ENCODE measurements at regions not wholly inside any gene's neighbourhood (a gene's known extent, or its start where the extent isn't known, plus 50 kb on each side); places are given as distances from the start of the nearest gene placed in this dataset.

- no peak overlapping the region for H3K27ac Mint-ChIP-seq
- H3K4me1 Mint-ChIP-seq: no peaks in the 10 kb centered on the region
Observed at GRCh38 chr4:135238940-135239339, 1037.4 kb upstream of the PABPC4L start.

DNA sequence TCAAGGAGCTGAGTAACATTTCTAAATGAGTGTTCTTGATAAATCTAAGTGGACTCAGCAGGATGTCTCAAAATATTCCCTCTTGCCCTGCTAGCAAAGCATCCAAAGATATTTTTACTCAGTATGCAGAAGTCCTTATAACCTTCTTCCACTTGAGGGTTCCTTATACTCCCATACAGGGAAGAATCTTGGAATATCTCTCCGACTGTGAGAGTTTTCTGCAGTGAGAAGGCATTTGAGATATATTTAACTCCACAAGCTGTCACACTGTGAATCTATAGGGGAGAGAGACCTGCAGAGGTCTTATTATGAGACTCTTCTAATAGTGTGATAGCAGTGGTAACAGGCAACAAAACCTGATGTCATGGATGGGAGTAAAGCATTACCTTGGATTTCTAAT, 1034.5 kb upstream of the PABPC4L start:
- H3K27ac Mint-ChIP-seq: no peak overlapping the region
- DNase-seq (no peak), ATAC-seq (no peak)
- no peaks in the 10 kb centered on the region for H3K4me1 Mint-ChIP-seq
- H3K9me3 Mint-ChIP-seq: no peaks in the 10 kb centered on the region
- H3K27me3 Mint-ChIP-seq: no peaks in the 10 kb centered on the region
- H3K4me3 Mint-ChIP-seq: no peak overlapping the region

More at GRCh38 chr4:135238940-135239339, 1037.4 kb upstream of the PABPC4L start:
- Mint-ChIP-seq H3K4me3 (no peak overlapping the region), H3K27me3 (no peaks in the 10 kb centered on the region), H3K9me3 (no peaks in the 10 kb centered on the region)
- no peak for ATAC-seq
- no peak for DNase-seq

- Mint-ChIP-seq H3K9me3 (no peaks in the 10 kb centered on the region), H3K4me1 (no peaks in the 10 kb centered on the region), H3K27me3 (no peaks in the 10 kb centered on the region), H3K4me3 (no peak overlapping the region), H3K27ac (no peak overlapping the region)
- DNase-seq (no peak), ATAC-seq (no peak)
Observed at GRCh38 chr4:135227842-135228241, 1026.3 kb upstream of the PABPC4L start.

- H3K27ac Mint-ChIP-seq: no peak overlapping the region
- H3K9me3 Mint-ChIP-seq: no peaks in the 10 kb centered on the region
- DNase-seq (no peak), ATAC-seq (no peak)
- H3K4me3 Mint-ChIP-seq: no peak overlapping the region
- no peaks in the 10 kb centered on the region for H3K4me1 Mint-ChIP-seq
- no peaks in the 10 kb centered on the region for H3K27me3 Mint-ChIP-seq
Observed at GRCh38 chr4:135225551-135225950, 1024.0 kb upstream of the PABPC4L start.

- H3K4me1 Mint-ChIP-seq: no peaks in the 10 kb centered on the region
- H3K27me3 Mint-ChIP-seq: no peaks in the 10 kb centered on the region
- no peak overlapping the region for H3K4me3 Mint-ChIP-seq
- ATAC-seq: no peak
- H3K27ac Mint-ChIP-seq: no peak overlapping the region
- no peak for DNase-seq
- H3K9me3 Mint-ChIP-seq: peaks cover 6 to 10% of the 10 kb centered on the region in 2 donors
Observed at GRCh38 chr4:135210341-135210740, 1008.8 kb upstream of the PABPC4L start.

- H3K27ac Mint-ChIP-seq: no peak overlapping the region
- no peak for ATAC-seq
- H3K4me3 Mint-ChIP-seq: no peak overlapping the region
- H3K4me1 Mint-ChIP-seq: no peaks in the 10 kb centered on the region
- no peak for DNase-seq
- peaks cover 6% of the 10 kb centered on the region in 2 donors for H3K9me3 Mint-ChIP-seq
- H3K27me3 Mint-ChIP-seq: no peaks in the 10 kb centered on the region
Observed at GRCh38 chr4:135207531-135207930, 1005.9 kb upstream of the PABPC4L start.

DNA sequence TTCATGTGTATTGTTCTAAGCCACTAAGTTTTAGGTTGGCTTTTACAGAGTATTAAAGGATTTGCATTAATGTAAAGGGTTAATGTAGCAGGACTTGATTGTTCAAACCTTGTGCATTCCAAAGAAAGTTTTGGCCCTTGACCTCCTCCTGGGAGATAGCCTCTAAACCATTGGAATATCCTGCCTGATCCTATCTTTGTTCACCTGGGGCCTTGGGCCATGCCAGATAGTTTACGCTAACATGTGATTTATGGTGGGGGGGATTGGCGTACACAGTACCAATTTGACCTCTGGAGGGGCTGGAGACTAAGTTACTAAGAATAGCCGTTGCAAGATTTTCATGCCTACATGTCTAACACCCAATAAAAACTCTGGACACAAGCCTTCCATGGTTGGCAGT, 1002.7 kb upstream of the PABPC4L start:
- H3K27me3 Mint-ChIP-seq: no peaks in the 10 kb centered on the region
- H3K9me3 Mint-ChIP-seq: no peaks in the 10 kb centered on the region
- no peak overlapping the region for H3K4me3 Mint-ChIP-seq
- no peak for DNase-seq
- H3K4me1 Mint-ChIP-seq: no peaks in the 10 kb centered on the region
- no peak overlapping the region for H3K27ac Mint-ChIP-seq
- no peak for ATAC-seq

- DNase-seq: no peak
- no peaks in the 10 kb centered on the region for H3K27me3 Mint-ChIP-seq
- H3K4me3 Mint-ChIP-seq: no peak overlapping the region
- H3K9me3 Mint-ChIP-seq: no peaks in the 10 kb centered on the region
- H3K27ac Mint-ChIP-seq: no peak overlapping the region
- H3K4me1 Mint-ChIP-seq: no peaks in the 10 kb centered on the region
- ATAC-seq: no peak
Observed at GRCh38 chr4:135201081-135201480, 999.5 kb upstream of the PABPC4L start.

DNA sequence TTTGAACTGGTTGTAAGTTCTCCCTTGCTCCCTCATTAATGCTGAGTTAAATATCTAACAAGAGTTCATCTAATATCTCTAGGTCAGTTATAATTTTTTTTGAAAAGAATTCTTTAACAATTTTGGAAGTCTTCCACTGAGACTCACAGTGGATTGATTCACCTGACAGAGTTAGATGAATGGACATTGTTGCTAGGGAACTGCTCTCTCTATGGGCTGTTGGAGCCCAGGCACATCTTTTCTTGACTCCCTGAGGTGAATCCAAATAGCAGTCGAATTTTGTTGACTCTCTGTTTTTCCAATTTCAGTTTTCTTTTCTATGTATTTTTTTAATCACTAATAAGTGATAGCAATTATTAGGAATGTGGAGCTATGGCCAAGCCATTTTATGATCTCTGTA, 996.1 kb upstream of the PABPC4L start:
- no peaks in the 10 kb centered on the region for H3K9me3 Mint-ChIP-seq
- no peaks in the 10 kb centered on the region for H3K27me3 Mint-ChIP-seq
- DNase-seq (no peak), ATAC-seq (no peak)
- H3K4me3 Mint-ChIP-seq: no peak overlapping the region
- H3K4me1 Mint-ChIP-seq: no peaks in the 10 kb centered on the region
- H3K27ac Mint-ChIP-seq: no peak overlapping the region

DNA sequence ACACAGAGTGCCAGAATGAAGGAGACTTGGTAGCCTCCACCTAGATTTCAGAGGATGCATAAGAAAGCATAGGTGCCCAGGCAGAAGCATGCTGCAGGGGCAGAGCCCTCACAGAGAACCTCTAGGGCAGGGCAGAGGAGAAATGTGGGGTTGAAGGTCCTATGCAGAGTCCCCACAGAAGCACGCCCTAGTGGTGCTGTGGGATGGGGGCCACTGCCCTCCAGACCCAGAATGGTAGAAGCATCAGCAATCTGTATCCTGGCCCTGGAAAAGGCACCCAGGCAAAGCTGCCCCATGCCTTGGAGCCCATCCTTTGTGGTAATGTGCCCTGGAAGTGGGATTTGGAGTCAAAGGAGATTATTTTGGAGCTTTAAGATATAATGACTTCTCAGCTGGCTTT, 992.9 kb upstream of the PABPC4L start:
- no peak for ATAC-seq
- H3K4me3 Mint-ChIP-seq: no peak overlapping the region
- H3K9me3 Mint-ChIP-seq: no peaks in the 10 kb centered on the region
- DNase-seq: no peak
- no peaks in the 10 kb centered on the region for H3K27me3 Mint-ChIP-seq
- H3K27ac Mint-ChIP-seq: no peak overlapping the region
- H3K4me1 Mint-ChIP-seq: no peaks in the 10 kb centered on the region

DNA sequence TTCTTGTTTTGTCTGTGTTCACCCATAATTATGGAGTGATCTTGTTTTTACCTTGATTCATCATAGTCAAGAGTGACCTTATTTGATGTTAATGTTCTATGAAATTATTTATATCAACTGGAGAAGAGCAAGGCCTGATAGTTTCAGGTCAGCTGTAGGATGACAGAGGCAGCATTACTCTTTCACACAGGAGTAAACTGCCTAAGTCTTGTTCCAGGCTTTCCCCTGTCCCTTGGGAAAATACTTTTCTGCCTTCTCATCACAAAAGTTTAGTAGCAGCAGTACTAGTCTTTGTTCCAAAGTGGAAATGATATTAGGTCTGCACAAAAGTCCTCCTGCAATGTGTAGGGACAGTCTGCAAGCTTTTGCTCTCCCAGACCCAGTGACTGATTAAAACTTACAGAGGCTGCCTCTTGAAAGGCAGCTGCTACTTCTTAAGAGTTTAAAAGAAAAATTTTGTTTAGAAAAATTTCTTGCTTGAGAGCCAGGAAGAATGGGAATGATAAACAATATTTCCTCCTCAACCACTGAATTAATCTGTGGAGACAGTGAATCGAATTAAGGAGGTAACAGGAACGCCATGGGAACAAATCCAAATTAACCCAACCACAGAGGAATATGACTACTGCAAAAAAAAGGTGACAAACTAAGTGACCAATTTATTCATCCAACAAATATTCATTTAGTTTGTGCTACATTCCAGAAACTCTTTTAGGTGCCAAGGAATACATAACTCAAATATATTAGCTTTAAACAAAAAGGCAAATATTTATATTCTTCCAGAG, 991.4 kb upstream of the PABPC4L start:
- no peak for ATAC-seq
- DNase-seq: no peak
- no peak overlapping the region for H3K27ac Mint-ChIP-seq
- H3K4me3 Mint-ChIP-seq: no peak overlapping the region
- H3K9me3 Mint-ChIP-seq: no peaks in the 10 kb centered on the region
- H3K27me3 Mint-ChIP-seq: no peaks in the 10 kb centered on the region
- no peaks in the 10 kb centered on the region for H3K4me1 Mint-ChIP-seq

GRCh38 chr4:135191596-135191995, 990.0 kb upstream of the PABPC4L start:
- no peak for DNase-seq
- ATAC-seq: no peak
- Mint-ChIP-seq H3K4me3 (no peak overlapping the region), H3K27ac (no peak overlapping the region), H3K9me3 (no peaks in the 10 kb centered on the region), H3K4me1 (no peaks in the 10 kb centered on the region), H3K27me3 (no peaks in the 10 kb centered on the region)

GRCh38 chr4:135186002-135186401, 984.4 kb upstream of the PABPC4L start:
- Mint-ChIP-seq H3K9me3 (peaks cover 0 to 3% of the 10 kb centered on the region in 2 donors), H3K4me3 (no peak overlapping the region)

GRCh38 chr4:135185256-135185655, 983.7 kb upstream of the PABPC4L start:
- H3K9me3 Mint-ChIP-seq: peaks cover 4 to 10% of the 10 kb centered on the region in 2 donors
- DNase-seq (no peak), ATAC-seq (no peak)
- H3K4me3 Mint-ChIP-seq: no peak overlapping the region
- no peaks in the 10 kb centered on the region for H3K27me3 Mint-ChIP-seq
- no peaks in the 10 kb centered on the region for H3K4me1 Mint-ChIP-seq
- no peak overlapping the region for H3K27ac Mint-ChIP-seq

More at GRCh38 chr4:135186002-135186401, 984.4 kb upstream of the PABPC4L start:
- Mint-ChIP-seq H3K4me1 (no peaks in the 10 kb centered on the region), H3K27ac (no peak overlapping the region), H3K27me3 (no peaks in the 10 kb centered on the region)
- ATAC-seq: no peak
- DNase-seq: no peak

DNA sequence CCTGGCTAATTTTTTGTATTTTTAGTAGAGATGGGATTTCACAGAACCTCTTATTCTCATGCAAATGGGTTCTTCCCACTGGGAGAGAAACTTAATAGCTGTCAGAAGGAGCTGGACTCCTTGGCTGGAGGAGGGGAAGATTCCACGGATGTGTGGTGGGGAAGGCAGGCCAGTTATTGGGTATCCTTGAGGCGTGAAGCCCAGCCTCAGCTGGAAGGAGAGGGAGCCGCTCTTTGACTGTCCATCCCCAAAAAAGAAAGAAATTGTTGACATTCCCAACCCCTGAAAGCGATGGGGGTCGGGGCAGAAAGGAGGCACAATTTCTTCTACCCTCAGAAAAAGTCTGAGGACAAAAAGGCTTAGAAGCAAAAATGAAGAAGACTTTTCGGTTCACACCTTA, 983.1 kb upstream of the PABPC4L start:
- H3K27me3 Mint-ChIP-seq: no peaks in the 10 kb centered on the region

DNA sequence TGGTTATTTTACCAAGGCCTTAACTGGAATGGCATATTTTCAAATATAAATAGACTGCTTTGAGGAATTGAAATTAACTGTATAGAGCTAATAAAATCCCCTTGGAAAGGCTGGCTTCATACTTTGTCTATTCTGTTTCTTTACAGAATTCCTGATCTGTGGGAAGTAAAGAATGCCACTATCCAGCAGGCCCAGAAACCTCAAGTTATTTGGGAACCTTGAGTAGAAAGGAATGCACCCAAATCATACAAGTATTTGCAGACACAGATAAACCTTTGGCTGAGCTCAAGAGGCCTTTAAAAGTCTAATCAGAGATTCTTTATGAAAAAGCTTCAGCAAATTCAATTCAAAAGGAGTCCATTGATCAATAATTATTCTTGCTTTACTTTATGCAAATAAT, 975.7 kb upstream of the PABPC4L start:
- ATAC-seq: no peak
- no peaks in the 10 kb centered on the region for H3K27me3 Mint-ChIP-seq

More for the DNA sequence above, 983.1 kb upstream of the PABPC4L start:
- Mint-ChIP-seq H3K4me3 (no peak overlapping the region), H3K4me1 (no peaks in the 10 kb centered on the region), H3K9me3 (peaks cover 6 to 12% of the 10 kb centered on the region in 2 donors), H3K27ac (no peak overlapping the region)
- no peak for DNase-seq
- ATAC-seq: no peak

DNA sequence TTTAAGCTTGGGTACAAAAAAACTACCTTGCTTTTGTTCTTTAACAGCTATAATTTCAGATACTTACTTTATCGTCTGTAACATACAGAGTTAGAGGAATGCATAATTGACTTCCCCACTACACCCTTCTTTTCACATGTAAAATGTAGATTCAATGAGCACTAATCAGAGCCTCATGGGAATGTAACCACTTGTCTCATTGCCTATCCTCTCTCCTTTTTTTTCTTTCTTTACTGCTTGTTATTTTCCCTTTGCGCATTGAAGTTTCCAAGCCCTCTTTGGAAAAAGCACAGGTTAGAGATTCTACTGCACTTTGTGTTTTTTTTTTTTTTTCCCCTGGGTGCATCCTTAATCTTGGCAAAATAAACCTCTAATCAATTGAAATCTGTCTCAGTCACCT, 965.1 kb upstream of the PABPC4L start:
- Mint-ChIP-seq H3K27me3 (no peaks in the 10 kb centered on the region), H3K4me1 (no peaks in the 10 kb centered on the region), H3K27ac (no peak overlapping the region), H3K4me3 (no peak overlapping the region), H3K9me3 (peaks cover 0 to 11% of the 10 kb centered on the region in 2 donors)
- ATAC-seq (no peak), DNase-seq (no peak)

More for the DNA sequence above, 975.7 kb upstream of the PABPC4L start:
- H3K4me1 Mint-ChIP-seq: no peaks in the 10 kb centered on the region
- DNase-seq: no peak
- no peak overlapping the region for H3K27ac Mint-ChIP-seq
- peaks cover 12 to 15% of the 10 kb centered on the region in 2 donors for H3K9me3 Mint-ChIP-seq
- no peak overlapping the region for H3K4me3 Mint-ChIP-seq
